ENCODE measurements at regions not wholly inside any gene's neighbourhood (a gene's known extent, or its start where the extent isn't known, plus 50 kb on each side); places are given as distances from the start of the nearest gene placed in this dataset.

DNA sequence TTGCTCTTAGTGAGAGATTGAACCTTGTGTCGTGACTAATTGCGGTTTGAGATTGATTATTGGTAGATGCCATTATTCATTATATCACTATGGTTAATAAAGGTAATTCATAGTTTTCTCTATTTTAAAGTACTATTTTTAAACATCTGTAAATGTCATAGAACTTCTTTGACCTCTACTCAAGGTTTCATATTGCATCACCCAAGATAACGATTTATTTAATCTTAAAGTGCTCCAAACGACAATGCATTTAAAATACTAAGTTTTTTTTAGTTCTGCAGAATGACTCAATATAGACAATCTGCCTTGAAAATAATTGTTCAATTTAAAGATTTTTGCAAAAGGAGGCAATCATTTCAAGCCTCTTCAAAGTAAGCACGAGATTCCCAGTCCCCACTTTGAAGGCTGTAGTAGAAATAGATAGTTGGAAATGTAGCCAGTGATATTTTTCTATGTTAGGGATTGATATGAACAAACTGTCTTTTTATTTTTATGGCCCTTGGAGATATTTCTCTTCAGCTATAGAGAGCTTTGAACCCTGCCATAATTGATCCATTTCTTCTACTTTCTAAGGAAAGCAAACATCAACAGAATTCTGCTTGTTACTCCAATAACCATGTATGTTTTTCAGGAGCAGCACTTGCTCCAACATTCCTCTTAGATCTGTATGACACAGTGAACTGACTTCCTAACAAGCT is 114.2 kb upstream of the PALMD start:
- H3K9me3 ChIP-seq (ENCODE audit: low read depth, low read length, poor library complexity, severe bottlenecking): no peaks in the 10 kb centered on the region
- H3K4me1 ChIP-seq (ENCODE audit: insufficient read depth, low read length, poor library complexity, severe bottlenecking): no peaks in the 10 kb centered on the region
- H3K36me3 ChIP-seq (ENCODE audit: insufficient read depth, low read length, poor library complexity, severe bottlenecking): no peaks in the 10 kb centered on the region
- ChIA-PET POLR2A (ENCODE audit: low non-redundant PET) (no interaction called here), CTCF (no interaction called here)
- intact Hi-C loops (cut with micrococcal nuclease; ENCODE audit: unreplicated experiment): no loop called here
- H3K4me3 ChIP-seq (ENCODE audit: low read depth, low read length, poor library complexity, severe bottlenecking): no peak overlapping the region
- H3K27me3 ChIP-seq (replicated peaks; ENCODE audit: insufficient read depth, low read depth, low read length, poor library complexity): no peaks in the 10 kb centered on the region
- H3K27ac ChIP-seq (ENCODE audit: low read depth, low read length, poor library complexity, severe bottlenecking): no peak overlapping the region
- DNase-seq (ENCODE audit: low spot score): no peak
- no peak for TF ChIP-seq EZH2 (IDR thresholded peaks at IDR 0.05; ENCODE audit: borderline replicate concordance, low read depth, low read length, poor library complexity, severe bottlenecking)
- TF ChIP-seq, protein P1, sequence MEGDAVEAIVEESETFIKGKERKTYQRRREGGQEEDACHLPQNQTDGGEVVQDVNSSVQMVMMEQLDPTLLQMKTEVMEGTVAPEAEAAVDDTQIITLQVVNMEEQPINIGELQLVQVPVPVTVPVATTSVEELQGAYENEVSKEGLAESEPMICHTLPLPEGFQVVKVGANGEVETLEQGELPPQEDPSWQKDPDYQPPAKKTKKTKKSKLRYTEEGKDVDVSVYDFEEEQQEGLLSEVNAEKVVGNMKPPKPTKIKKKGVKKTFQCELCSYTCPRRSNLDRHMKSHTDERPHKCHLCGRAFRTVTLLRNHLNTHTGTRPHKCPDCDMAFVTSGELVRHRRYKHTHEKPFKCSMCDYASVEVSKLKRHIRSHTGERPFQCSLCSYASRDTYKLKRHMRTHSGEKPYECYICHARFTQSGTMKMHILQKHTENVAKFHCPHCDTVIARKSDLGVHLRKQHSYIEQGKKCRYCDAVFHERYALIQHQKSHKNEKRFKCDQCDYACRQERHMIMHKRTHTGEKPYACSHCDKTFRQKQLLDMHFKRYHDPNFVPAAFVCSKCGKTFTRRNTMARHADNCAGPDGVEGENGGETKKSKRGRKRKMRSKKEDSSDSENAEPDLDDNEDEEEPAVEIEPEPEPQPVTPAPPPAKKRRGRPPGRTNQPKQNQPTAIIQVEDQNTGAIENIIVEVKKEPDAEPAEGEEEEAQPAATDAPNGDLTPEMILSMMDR (conservative IDR thresholded peaks at IDR 0.05; ENCODE audit: low read depth, low read length): no peak
- no TSS peak for BruUV-seq (replicated peaks)

DNA sequence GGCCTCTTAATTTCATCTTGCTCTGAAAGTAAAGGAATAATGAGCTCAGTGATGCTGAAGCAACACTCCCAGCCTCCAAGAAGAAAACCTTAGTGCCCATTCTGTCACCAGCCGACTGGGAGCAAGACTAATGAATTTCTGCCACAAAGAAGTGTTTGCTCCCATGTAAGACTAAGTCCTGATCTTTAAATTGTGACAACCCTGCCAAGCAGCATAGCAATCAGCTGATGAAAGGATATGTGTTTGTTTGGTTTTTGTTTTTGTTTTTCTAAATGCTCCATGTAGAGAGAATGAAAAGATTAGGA is 113.7 kb upstream of the PALMD start:
- H3K36me3 ChIP-seq (ENCODE audit: insufficient read depth, low read length, poor library complexity, severe bottlenecking): no peaks in the 10 kb centered on the region
- no peak for TF ChIP-seq EZH2 (IDR thresholded peaks at IDR 0.05; ENCODE audit: borderline replicate concordance, low read depth, low read length, poor library complexity, severe bottlenecking)
- TF ChIP-seq, protein P1 (conservative IDR thresholded peaks at IDR 0.05; ENCODE audit: low read depth, low read length): no peak
- H3K27ac ChIP-seq (ENCODE audit: low read depth, low read length, poor library complexity, severe bottlenecking): no peak overlapping the region
- intact Hi-C loops (cut with micrococcal nuclease; ENCODE audit: unreplicated experiment): no loop called here
- ChIA-PET POLR2A (ENCODE audit: low non-redundant PET) (no interaction called here), CTCF (no interaction called here)
- BruUV-seq (replicated peaks): no TSS peak
- DNase-seq (ENCODE audit: low spot score): no peak
- H3K4me3 ChIP-seq (ENCODE audit: low read depth, low read length, poor library complexity, severe bottlenecking): no peak overlapping the region
- H3K9me3 ChIP-seq (ENCODE audit: low read depth, low read length, poor library complexity, severe bottlenecking): no peaks in the 10 kb centered on the region
- H3K27me3 ChIP-seq (replicated peaks; ENCODE audit: insufficient read depth, low read depth, low read length, poor library complexity): no peaks in the 10 kb centered on the region
- H3K4me1 ChIP-seq (ENCODE audit: insufficient read depth, low read length, poor library complexity, severe bottlenecking): no peaks in the 10 kb centered on the region

DNA sequence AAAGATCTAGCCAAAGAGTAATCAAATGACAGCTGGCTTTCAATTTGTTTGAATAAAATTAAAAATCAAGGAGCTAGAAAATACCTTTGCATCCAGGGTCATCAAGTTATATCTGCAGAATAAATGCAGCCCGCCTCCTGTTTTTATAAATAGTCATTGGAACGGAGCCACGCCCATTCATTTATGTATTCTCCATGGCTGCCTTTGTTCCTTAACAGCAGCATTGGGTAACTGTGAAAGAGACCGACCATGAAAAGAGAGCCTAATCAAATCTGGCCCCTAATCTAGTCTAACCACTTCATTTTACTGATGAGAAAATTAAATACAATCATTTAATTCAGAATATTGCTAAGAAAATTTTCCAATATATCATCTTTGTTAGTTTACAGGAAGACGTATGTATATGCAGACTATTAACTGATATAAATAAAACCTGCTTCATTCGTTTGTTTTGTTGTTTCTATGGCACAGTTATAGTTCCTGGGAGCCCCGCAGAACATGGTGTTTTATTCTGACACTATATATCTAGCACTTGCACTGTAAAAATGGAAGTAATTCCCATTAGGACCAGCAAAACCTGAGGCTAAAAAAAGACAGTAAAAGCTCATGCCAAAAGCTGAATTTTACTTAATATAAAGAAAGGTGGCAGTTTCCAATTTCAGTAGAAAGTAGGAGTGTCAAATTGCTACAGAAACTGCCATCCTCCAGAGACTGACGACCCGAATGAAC is 111.8 kb upstream of the PALMD start:
- no peak for DNase-seq (ENCODE audit: low spot score)
- ChIA-PET POLR2A (ENCODE audit: low non-redundant PET) (no interaction called here), CTCF (no interaction called here)
- Histone ChIP-seq H3K27ac (ENCODE audit: low read depth, low read length, poor library complexity, severe bottlenecking) (no peak overlapping the region), H3K27me3 (replicated peaks; ENCODE audit: insufficient read depth, low read depth, low read length, poor library complexity) (no peaks in the 10 kb centered on the region), H3K36me3 (ENCODE audit: insufficient read depth, low read length, poor library complexity, severe bottlenecking) (no peaks in the 10 kb centered on the region), H3K4me1 (ENCODE audit: insufficient read depth, low read length, poor library complexity, severe bottlenecking) (no peaks in the 10 kb centered on the region), H3K4me3 (ENCODE audit: low read depth, low read length, poor library complexity, severe bottlenecking) (no peak overlapping the region), H3K9me3 (ENCODE audit: low read depth, low read length, poor library complexity, severe bottlenecking) (no peaks in the 10 kb centered on the region)
- intact Hi-C loops (cut with micrococcal nuclease; ENCODE audit: unreplicated experiment): no loop called here
- BruUV-seq (replicated peaks): no TSS peak
- no peak for TF ChIP-seq EZH2 (IDR thresholded peaks at IDR 0.05; ENCODE audit: borderline replicate concordance, low read depth, low read length, poor library complexity, severe bottlenecking)

DNA sequence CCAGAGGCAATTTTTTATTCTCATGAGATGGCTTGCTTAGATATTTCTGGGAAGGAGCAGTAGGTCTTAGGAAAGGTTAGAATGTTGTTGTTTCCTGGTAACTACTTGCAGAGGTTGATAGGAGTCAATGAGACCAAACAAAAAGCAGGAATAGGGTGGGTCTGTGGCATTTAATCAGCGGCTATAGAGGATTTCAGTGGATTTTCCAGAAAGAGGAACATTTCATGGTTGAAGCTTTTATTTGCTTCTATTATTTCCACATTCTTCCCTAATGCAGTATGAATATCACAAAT is 111.3 kb upstream of the PALMD start:
- no TSS peak for BruUV-seq (replicated peaks)
- H3K4me3 ChIP-seq (ENCODE audit: low read depth, low read length, poor library complexity, severe bottlenecking): no peak overlapping the region
- TF ChIP-seq, protein P1 (conservative IDR thresholded peaks at IDR 0.05; ENCODE audit: low read depth, low read length): no peak
- TF ChIP-seq EZH2 (IDR thresholded peaks at IDR 0.05; ENCODE audit: borderline replicate concordance, low read depth, low read length, poor library complexity, severe bottlenecking): no peak
- ChIA-PET CTCF (no interaction called here), POLR2A (ENCODE audit: low non-redundant PET) (no interaction called here)
- no peaks in the 10 kb centered on the region for H3K9me3 ChIP-seq (ENCODE audit: low read depth, low read length, poor library complexity, severe bottlenecking)
- no peak for DNase-seq (ENCODE audit: low spot score)
- intact Hi-C loops (cut with micrococcal nuclease; ENCODE audit: unreplicated experiment): no loop called here
- no peaks in the 10 kb centered on the region for H3K4me1 ChIP-seq (ENCODE audit: insufficient read depth, low read length, poor library complexity, severe bottlenecking)
- H3K27ac ChIP-seq (ENCODE audit: low read depth, low read length, poor library complexity, severe bottlenecking): no peak overlapping the region
- H3K27me3 ChIP-seq (replicated peaks; ENCODE audit: insufficient read depth, low read depth, low read length, poor library complexity): no peaks in the 10 kb centered on the region
- H3K36me3 ChIP-seq (ENCODE audit: insufficient read depth, low read length, poor library complexity, severe bottlenecking): no peaks in the 10 kb centered on the region

All from A673 (cell line).